ENCODE measurements at regions not wholly inside any gene's neighbourhood (a gene's known extent, or its start where the extent isn't known, plus 50 kb on each side); places are given as distances from the start of the nearest gene placed in this dataset.

DNA sequence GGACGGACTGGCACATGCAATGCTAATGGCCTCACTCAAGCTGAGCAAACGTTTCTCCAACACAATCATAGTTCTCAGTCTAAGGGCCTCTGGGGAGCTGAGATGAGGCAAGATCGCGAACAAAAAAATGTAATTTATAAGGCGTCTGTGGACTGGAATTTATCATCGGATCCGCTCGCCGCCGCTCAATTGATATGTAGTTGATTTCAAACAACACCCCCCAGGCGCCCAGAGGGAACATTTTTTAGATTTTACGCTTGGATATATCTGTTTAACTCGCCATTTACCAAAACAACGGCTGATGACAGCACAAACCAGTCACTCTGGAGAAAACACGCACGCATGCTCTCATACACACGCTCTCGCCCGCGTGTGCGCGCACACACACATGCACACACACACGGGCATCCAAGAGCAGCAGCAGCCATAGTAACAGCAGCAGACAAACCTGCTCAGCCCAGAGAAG lies 335.8 kb downstream of the SMAD2 start:
- DNase-seq, result peak in 1 of 3 donors; percentile 14
- Histone ChIP-seq H3K36me3 (ENCODE audit: control insufficient read depth in 4 of 4, insufficient read depth in 4 of 4, low read length in 4 of 4) (no peaks in the 10 kb centered on the region), H3K4me1 (ENCODE audit: control insufficient read depth in 5 of 5, insufficient read depth in 5 of 5, low read length in 5 of 5) (no peaks in the 10 kb centered on the region), H3K9me3 (ENCODE audit: control insufficient read depth in 4 of 4, insufficient read depth in 3 of 4, low read length in 3 of 4) (peaks cover 0 to 7% (median 0%) of the 10 kb centered on the region in 4 donors), H3K4me3 (no peak overlapping the region), H3K27me3 (ENCODE audit: control insufficient read depth in 3 of 3, insufficient read depth in 3 of 3, low read length in 2 of 3) (peaks cover 0 to 25% (median 20%) of the 10 kb centered on the region in 3 donors), H3K9ac (ENCODE audit: insufficient read depth in 1 of 2, low read length in 2 of 2) (no peak overlapping the region), H3K27ac (ENCODE audit: low read depth in 1 of 2, low read length in 1 of 2) (no peak overlapping the region)
- no peak for ATAC-seq (ENCODE audit: insufficient read depth, low FRiP score)
- 75 to 78% methylated on average over 23 of the region's 23 CpGs for WGBS, 2 donors
- TF ChIP-seq CTCF (IDR thresholded peaks at IDR 0.05; ENCODE audit: control extremely low read depth, extremely low read depth), result no peak

DNA sequence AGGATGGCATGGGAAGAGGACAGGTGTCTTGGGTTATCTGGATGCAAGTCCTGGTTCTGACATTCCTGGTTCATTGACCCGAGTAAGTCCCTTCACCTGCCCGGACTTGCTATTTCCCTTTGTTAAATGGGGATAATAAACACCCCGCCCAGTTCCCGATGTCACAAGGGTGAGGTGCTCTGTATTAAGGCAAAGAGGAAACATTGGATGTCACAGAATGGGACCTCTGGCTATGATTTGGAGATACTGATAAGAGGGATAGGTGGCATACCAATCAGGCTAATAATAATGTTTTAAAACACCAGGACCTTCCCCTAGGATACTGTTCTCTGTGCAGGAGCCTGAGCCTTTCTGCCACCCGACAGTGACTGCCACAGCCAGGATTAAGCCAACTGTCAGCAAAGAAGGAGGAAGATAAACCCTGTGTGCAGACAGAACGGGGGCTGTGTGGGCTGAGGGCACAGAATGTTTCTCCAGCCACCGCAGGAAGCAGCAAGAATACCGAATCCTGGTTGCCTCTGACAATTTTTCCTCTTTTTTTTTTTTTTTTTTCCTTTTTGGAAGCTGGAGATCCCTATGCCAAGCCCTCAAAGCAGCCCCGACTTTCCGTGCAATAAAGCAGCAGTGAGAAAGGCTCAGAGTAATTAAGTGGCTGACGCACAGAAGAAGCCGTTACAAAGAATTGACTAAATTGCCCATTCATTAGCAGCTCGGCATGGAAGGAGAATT lies 336.6 kb downstream of the SMAD2 start:
- Histone ChIP-seq H3K36me3 (ENCODE audit: control insufficient read depth in 4 of 4, insufficient read depth in 4 of 4, low read length in 4 of 4) (no peaks in the 10 kb centered on the region), H3K27ac (ENCODE audit: low read depth in 1 of 2, low read length in 1 of 2) (no peak overlapping the region), H3K9ac (ENCODE audit: insufficient read depth in 1 of 2, low read length in 2 of 2) (no peak overlapping the region), H3K27me3 (ENCODE audit: control insufficient read depth in 3 of 3, insufficient read depth in 3 of 3, low read length in 2 of 3) (peaks cover 0 to 25% (median 20%) of the 10 kb centered on the region in 3 donors), H3K4me1 (ENCODE audit: control insufficient read depth in 5 of 5, insufficient read depth in 5 of 5, low read length in 5 of 5) (no peaks in the 10 kb centered on the region), H3K9me3 (ENCODE audit: control insufficient read depth in 4 of 4, insufficient read depth in 3 of 4, low read length in 3 of 4) (peaks cover 0 to 7% (median 0%) of the 10 kb centered on the region in 4 donors), H3K4me3 (no peak overlapping the region)
- DNase-seq, result no peak
- no peak for ATAC-seq (ENCODE audit: insufficient read depth, low FRiP score)
- WGBS, 2 donors, result 30% methylated on average over 13 of the region's 13 CpGs
- TF ChIP-seq CTCF (IDR thresholded peaks at IDR 0.05; ENCODE audit: control extremely low read depth, extremely low read depth), result no peak

- no peak for TF ChIP-seq CTCF (IDR thresholded peaks at IDR 0.05; ENCODE audit: control extremely low read depth, extremely low read depth)
- 54 to 62% methylated on average over 3 of the region's 3 CpGs for WGBS, 2 donors
- Histone ChIP-seq H3K27me3 (ENCODE audit: control insufficient read depth in 3 of 3, insufficient read depth in 3 of 3, low read length in 2 of 3) (peaks cover 0 to 25% (median 18%) of the 10 kb centered on the region in 3 donors), H3K4me3 (no peak overlapping the region), H3K9ac (ENCODE audit: insufficient read depth in 1 of 2, low read length in 2 of 2) (no peak overlapping the region), H3K4me1 (ENCODE audit: control insufficient read depth in 5 of 5, insufficient read depth in 5 of 5, low read length in 5 of 5) (no peaks in the 10 kb centered on the region), H3K36me3 (ENCODE audit: control insufficient read depth in 4 of 4, insufficient read depth in 4 of 4, low read length in 4 of 4) (no peaks in the 10 kb centered on the region), H3K27ac (ENCODE audit: low read depth in 1 of 2, low read length in 1 of 2) (no peak overlapping the region), H3K9me3 (ENCODE audit: control insufficient read depth in 4 of 4, insufficient read depth in 3 of 4, low read length in 3 of 4) (peaks cover 0 to 7% (median 0%) of the 10 kb centered on the region in 4 donors)
- ATAC-seq (ENCODE audit: insufficient read depth, low FRiP score), result no peak
- DNase-seq, result no peak
These were observed 339.0 kb downstream of the SMAD2 start for GRCh38 chr18:47591429-47591828.

Measured in lung (tissue), 11 donors.